Hepatocyte (in vitro differentiated cells): ENCODE measurements at regions not wholly inside any gene's neighbourhood (a gene's known extent, or its start where the extent isn't known, plus 50 kb on each side); places are given as distances from the start of the nearest gene placed in this dataset.
"Not testable (repeated sequence)": the region's sequence is repeated elsewhere in the genome, so short reads cannot be mapped to it uniquely, and the experiment has no call there.

ENCODE experiments used
- DNase-seq: peaks from one replicate; pipeline ENCODE4 v3.0.0-alpha.2; 2016; ENCODE audit warnings: low spot score
- H2AFZ ChIP-seq: fragments of 200-600 bp; sonication (generic); 2 replicates; pipeline ENCODE4 v1.6.0; 2016; ENCODE audit warnings: antibody characterized with exemption, mild to moderate bottlenecking
- H3K27ac ChIP-seq: fragments of 200-600 bp; sonication (generic); 2 replicates; pipeline ENCODE4 v1.5.1; 2016; ENCODE audit warnings: mild to moderate bottlenecking
- H3K27me3 ChIP-seq: fragments of 200-600 bp; sonication (generic); 2 replicates; pipeline ENCODE4 v1.6.1; 2016
- H3K36me3 ChIP-seq: fragments of 200-600 bp; sonication (generic); replicated peaks from 2 replicates; pipeline ENCODE4 v1.5.1; 2016; ENCODE audit warnings: low read depth; ENCODE audit not compliant: insufficient read depth
- H3K4me1 ChIP-seq: fragments of 200-600 bp; sonication (generic); 2 replicates; pipeline ENCODE4 v1.5.1; 2016; ENCODE audit warnings: mild to moderate bottlenecking, moderate library complexity; ENCODE audit not compliant: insufficient read depth
- H3K4me2 ChIP-seq: fragments of 200-600 bp; sonication (generic); 2 replicates; pipeline ENCODE4 v1.6.0; 2016
- H3K4me3 ChIP-seq: fragments of 200-600 bp; sonication (generic); 2 replicates; pipeline ENCODE4 v1.5.1; 2016; ENCODE audit warnings: mild to moderate bottlenecking
- H3K79me2 ChIP-seq: fragments of 200-600 bp; sonication (generic); 2 replicates; pipeline ENCODE4 v1.6.0; 2017; ENCODE audit warnings: mild to moderate bottlenecking
- H3K9me2 ChIP-seq: fragments of 200-600 bp; sonication (generic); replicated peaks from 2 replicates; pipeline ENCODE4 v1.6.0; 2017; ENCODE audit warnings: mild to moderate bottlenecking; ENCODE audit not compliant: insufficient read depth
- H3K9me3 ChIP-seq: fragments of 200-600 bp; sonication (generic); 2 replicates; pipeline ENCODE4 v1.5.1; 2016; ENCODE audit warnings: low read depth, mild to moderate bottlenecking
- H4K20me1 ChIP-seq: fragments of 200-600 bp; sonication (generic); 2 replicates; pipeline ENCODE4 v1.6.0; 2016; ENCODE audit warnings: mild to moderate bottlenecking; ENCODE audit not compliant: insufficient read depth, poor library complexity, severe bottlenecking
- CTCF ChIP-seq: fragments of 200-600 bp; sonication (generic); IDR thresholded peaks from 2 replicates; pipeline ENCODE4 v1.5.1; 2016; ENCODE audit warnings: antibody characterized with exemption, mild to moderate bottlenecking; ENCODE audit not compliant: poor library complexity
- EZH2 ChIP-seq: fragments of 200-600 bp; sonication (generic); IDR thresholded peaks from 2 replicates; pipeline ENCODE4 v1.6.1; 2016; ENCODE audit warnings: antibody characterized with exemption, mild to moderate bottlenecking, borderline replicate concordance
- EZH2phosphoT487 ChIP-seq: fragments of 200-600 bp; sonication (generic); IDR thresholded peaks from one replicate; pipeline ENCODE4 v1.6.1; 2018; ENCODE audit warnings: antibody characterized with exemption, mild to moderate bottlenecking, low read depth, moderate library complexity; ENCODE audit not compliant: unreplicated experiment, severe bottlenecking
- WGBS: methylation state at CpG from one replicate; pipeline ENCODE4 v1.1.6; 2016; ENCODE audit warnings: low lambda C conversion rate; ENCODE audit errors: missing lambda C conversion rate; 5-methylcytosine and 5-hydroxymethylcytosine counted together

- Histone ChIP-seq H3K4me3 (no peak overlapping the region), H3K27ac (no peak overlapping the region), H3K9me2 (no peaks in the 10 kb centered on the region), H3K9me3 (no peaks in the 10 kb centered on the region), H3K4me1 (peaks cover 10% of the 10 kb centered on the region), H4K20me1 (no peaks in the 10 kb centered on the region), H3K27me3 (no peaks in the 10 kb centered on the region), H3K36me3 (no peaks in the 10 kb centered on the region), H3K79me2 (no peaks in the 10 kb centered on the region), H3K4me2 (no peak overlapping the region), H2AFZ (no peak overlapping the region)
- no peak for TF ChIP-seq EZH2phosphoT487
- TF ChIP-seq EZH2: no peak
- TF ChIP-seq CTCF: no peak
- DNase-seq: no peak
These were observed 79.6 kb upstream of the FGFR2 start for GRCh38 chr10:121677880-121678279.

- TF ChIP-seq EZH2phosphoT487: no peak
- no peak for TF ChIP-seq CTCF
- TF ChIP-seq EZH2: no peak
- Histone ChIP-seq H3K4me2 (no peak overlapping the region), H3K27ac (no peak overlapping the region), H3K9me3 (no peaks in the 10 kb centered on the region), H3K4me1 (no peaks in the 10 kb centered on the region), H4K20me1 (no peaks in the 10 kb centered on the region), H2AFZ (no peak overlapping the region), H3K79me2 (no peaks in the 10 kb centered on the region), H3K27me3 (no peaks in the 10 kb centered on the region), H3K9me2 (no peaks in the 10 kb centered on the region), H3K4me3 (no peak overlapping the region), H3K36me3 (no peaks in the 10 kb centered on the region)
- DNase-seq: no peak
- 80% methylated on average over 4 of the region's 4 CpGs for WGBS
These were observed 77.1 kb upstream of the FGFR2 start for GRCh38 chr10:121675344-121675743.

- Histone ChIP-seq H3K79me2 (no peaks in the 10 kb centered on the region), H3K27ac (no peak overlapping the region), H4K20me1 (no peaks in the 10 kb centered on the region), H3K4me2 (no peak overlapping the region), H3K4me3 (no peak overlapping the region), H3K4me1 (no peaks in the 10 kb centered on the region), H3K9me3 (no peaks in the 10 kb centered on the region), H3K36me3 (no peaks in the 10 kb centered on the region), H3K9me2 (no peaks in the 10 kb centered on the region), H2AFZ (no peak overlapping the region), H3K27me3 (no peaks in the 10 kb centered on the region)
- 92% methylated on average over 4 of the region's 4 CpGs for WGBS
- no peak for DNase-seq
- no peak for TF ChIP-seq EZH2
- TF ChIP-seq CTCF: no peak
- no peak for TF ChIP-seq EZH2phosphoT487
These were observed 76.6 kb upstream of the FGFR2 start for GRCh38 chr10:121674885-121675284.

GRCh38 chr10:121672733-121673132 lies 74.5 kb upstream of the FGFR2 start:
- no peaks in the 10 kb centered on the region for H3K9me3 ChIP-seq
- H3K27ac ChIP-seq: no peak overlapping the region
- no peaks in the 10 kb centered on the region for H4K20me1 ChIP-seq
- H3K36me3 ChIP-seq: no peaks in the 10 kb centered on the region
- 80% methylated on average over 9 of the region's 9 CpGs for WGBS
- H3K9me2 ChIP-seq: no peaks in the 10 kb centered on the region
- no peak overlapping the region for H3K4me3 ChIP-seq
- H3K4me2 ChIP-seq: no peak overlapping the region
- TF ChIP-seq EZH2 (no peak), CTCF (no peak), EZH2phosphoT487 (no peak)
- no peaks in the 10 kb centered on the region for H3K79me2 ChIP-seq
- H3K4me1 ChIP-seq: peaks cover 7% of the 10 kb centered on the region
- no peaks in the 10 kb centered on the region for H3K27me3 ChIP-seq
- no peak for DNase-seq
- no peak overlapping the region for H2AFZ ChIP-seq

GRCh38 chr10:121669840-121670239 lies 71.6 kb upstream of the FGFR2 start:
- H3K79me2 ChIP-seq, H4K20me1 ChIP-seq, DNase-seq, H3K27ac ChIP-seq, H3K9me2 ChIP-seq, H2AFZ ChIP-seq, H3K4me3 ChIP-seq, H3K36me3 ChIP-seq, H3K4me2 ChIP-seq, H3K9me3 ChIP-seq, H3K27me3 ChIP-seq, H3K4me1 ChIP-seq: not testable (repeated sequence)
- 97% methylated on average over 7 of the region's 7 CpGs for WGBS
